ENCODE measurements at regions not wholly inside any gene's neighbourhood (a gene's known extent, or its start where the extent isn't known, plus 50 kb on each side); places are given as distances from the start of the nearest gene placed in this dataset.

GRCh38 chr5:33371660-33372059, 69.1 kb upstream of the TARS1 start:
- TF ChIP-seq CTCF (IDR thresholded peaks at IDR 0.05) = no peak
- TF ChIP-seq POLR2A (IDR thresholded peaks at IDR 0.05) = no peak

Data from uterus (tissue), 2 donors.